ENCODE measurements at regions not wholly inside any gene's neighbourhood (a gene's known extent, or its start where the extent isn't known, plus 50 kb on each side); places are given as distances from the start of the nearest gene placed in this dataset.

DNA sequence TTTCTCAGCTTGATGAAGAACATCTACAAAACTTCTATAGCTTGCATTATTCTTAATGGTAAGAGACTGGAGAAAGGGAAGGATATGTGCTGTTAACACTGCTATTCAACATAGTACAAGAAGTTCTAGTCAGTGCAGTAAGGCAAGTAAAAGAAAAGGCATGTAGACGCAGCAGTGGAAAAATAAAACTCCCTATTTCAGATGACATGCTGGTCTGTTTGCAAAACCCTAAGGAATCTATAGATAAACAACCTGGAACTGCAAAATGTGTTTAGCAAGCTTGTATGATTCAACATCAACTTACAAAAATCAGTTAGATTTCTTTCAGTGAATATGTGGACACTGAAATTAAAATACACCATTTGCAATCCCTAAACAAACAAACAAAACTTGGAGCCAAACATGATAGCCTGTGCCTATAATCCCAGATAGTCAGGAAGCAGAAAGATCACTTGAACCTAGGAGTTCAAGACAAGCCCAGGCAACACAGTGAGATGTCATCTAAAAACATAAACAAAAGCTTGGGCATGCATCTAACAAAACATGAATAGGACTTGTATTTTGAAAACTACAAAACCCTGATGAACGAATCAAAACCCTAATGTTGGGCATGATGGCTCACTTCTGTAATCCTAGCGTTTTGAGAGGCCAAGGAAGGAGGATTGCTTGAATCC, 293.6 kb upstream of the RGS6 start:
- no peak for DNase-seq (ENCODE audit: low read depth)

DNA sequence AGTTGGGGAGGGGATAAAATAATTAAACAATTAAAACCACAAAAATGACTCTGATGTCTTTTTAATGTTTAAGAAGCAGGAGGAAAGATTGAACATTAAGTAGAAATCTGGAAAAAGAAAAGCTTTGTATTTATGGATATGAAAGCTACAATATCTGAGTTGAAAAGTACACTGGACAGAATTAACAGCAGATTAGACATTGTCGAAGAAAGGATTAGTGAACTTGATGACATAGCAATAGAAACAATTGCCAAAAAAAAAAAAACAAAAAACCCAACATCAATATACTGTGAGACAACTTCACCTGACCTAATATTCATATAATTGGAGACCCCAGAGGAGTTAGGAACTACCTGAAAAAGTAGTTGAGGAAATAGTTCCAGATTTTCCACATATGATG, 289.5 kb upstream of the RGS6 start:
- no peak for DNase-seq (ENCODE audit: low read depth)

DNA sequence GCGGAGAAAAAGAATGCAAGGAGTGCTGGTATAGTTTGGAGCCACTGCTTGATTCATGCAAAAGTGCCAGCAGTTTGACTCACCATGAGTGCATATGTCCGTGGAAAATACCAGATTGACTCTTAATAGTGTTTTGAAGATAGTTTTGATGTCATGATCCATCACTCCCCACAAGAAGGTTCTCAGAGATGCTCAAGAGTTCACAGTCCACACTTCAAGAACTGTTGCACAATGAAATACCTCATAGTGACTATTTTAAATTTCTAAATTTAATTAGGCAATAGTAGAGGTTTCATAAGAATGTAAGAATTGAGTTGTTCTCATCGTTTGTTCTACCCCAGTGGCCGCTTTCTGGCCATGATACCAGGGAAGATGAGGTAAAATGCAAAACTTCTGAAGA, 286.6 kb upstream of the RGS6 start:
- peak; percentile 36 for DNase-seq (ENCODE audit: low read depth)

DNA sequence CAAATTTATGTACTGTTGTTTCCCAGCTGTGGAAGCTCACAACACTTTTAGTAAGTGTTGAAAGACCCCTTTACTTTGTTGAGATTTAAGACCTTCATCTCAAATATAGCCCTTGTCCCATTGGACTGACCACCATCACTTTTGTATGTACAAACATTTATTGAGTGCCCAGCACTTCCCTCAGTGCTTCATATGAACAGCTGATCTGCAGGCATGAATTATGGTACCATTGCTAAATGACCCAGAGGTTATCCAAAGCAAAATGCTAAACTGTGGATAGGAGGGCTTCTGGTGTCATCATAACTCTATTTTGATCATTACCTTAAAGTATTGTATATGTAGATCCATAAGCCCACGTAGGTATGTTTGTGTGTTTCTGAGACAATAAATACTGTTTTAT, 285.7 kb upstream of the RGS6 start:
- no peak for DNase-seq (ENCODE audit: low read depth)

DNA sequence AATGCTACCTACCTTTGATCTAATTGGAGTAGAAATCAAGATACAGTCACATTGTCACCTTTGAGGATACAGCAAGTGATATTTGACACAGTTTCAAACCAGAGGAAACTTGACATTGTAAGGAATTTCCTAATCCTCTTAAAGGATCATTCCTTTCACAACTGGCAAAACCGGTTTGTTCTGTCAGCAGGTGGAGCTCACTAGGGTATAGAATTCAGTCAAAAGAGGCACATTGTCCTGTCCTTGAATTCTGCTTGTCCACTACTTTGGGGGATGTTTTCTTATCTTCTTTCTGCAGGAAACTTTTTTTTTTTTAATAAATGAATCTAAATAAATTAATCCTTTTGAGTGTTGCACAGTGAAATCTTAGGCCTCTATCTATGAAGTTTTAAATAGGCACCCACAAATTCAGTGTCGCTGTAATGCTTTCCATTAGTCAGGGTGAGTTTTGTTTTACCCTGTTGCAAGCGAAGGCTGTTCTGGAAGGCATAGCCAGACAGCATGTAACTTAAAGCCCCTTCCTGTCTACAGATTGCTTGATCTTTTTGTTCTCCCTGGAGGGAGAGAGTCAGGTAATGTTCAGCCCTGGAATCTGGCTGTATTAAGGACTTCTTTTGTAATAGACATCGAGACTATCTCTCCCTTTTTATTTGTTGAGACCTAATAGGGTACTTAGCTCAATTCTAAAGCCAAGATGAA, 285.0 kb upstream of the RGS6 start:
- no peak for DNase-seq (ENCODE audit: low read depth)

DNA sequence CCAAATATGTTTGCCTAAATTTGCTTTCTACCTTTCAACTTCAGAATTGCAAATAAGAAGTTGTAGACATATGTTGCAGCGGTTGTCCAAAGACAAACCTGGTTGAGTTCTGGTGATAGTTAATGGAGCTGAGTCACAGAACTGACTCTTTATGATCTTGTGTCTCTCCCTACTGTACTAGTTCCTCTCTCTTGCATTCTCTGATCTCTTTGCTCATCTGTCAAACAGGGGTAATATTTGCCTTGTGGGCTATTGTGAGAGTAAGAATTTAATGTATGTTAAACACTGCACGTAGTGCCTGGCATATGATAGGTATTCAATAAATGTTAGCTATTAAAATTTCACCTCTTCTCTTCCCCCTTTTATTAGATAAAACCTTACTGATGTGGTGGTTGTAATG, 283.5 kb upstream of the RGS6 start:
- DNase-seq (ENCODE audit: low read depth): no peak

DNA sequence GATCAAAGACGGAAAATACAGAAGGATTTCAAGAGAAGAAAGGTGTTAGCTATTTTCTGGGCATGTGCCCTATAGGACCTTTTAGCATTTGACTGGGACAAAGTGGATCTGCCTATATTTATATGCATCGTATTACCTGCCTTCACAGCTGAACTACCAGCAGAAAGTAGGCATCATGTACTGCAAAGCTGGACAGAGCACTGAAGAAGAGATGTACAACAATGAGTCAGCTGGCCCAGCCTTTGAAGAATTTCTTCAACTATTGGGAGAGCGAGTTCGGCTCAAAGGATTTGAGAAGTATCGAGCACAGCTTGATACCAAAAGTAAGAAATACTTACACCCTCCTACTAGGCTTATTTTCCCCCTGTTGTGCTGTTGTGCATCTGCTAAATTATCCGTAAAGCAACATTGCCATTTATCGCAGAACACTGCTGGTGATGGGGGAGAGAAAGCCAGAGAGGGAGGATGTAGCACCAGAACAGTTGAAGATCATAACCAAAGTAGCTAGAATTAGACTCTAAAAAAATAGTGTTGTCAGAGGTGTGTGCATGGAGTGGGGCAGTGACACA, 282.0 kb upstream of the RGS6 start:
- no peak for DNase-seq (ENCODE audit: low read depth)

DNA sequence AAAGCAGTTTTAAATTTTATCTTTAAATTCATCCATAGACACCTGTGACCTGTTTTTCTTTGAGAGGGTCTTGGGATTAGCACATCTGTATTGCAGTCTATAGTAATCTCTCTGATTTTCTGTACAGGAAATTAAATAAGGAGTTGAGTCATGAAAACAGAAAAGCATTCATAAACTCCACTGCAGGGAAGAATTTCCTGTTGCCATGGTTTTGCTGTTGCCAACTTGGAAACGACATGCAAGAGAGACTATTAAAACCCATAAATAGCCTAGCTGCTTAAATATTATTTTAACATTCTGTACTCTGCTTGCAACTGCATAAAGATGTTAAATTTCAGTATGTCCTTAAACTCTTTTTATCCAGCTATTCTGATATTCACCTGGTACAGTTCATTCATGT, 281.0 kb upstream of the RGS6 start:
- peak; percentile 56 for DNase-seq (ENCODE audit: low read depth)

DNA sequence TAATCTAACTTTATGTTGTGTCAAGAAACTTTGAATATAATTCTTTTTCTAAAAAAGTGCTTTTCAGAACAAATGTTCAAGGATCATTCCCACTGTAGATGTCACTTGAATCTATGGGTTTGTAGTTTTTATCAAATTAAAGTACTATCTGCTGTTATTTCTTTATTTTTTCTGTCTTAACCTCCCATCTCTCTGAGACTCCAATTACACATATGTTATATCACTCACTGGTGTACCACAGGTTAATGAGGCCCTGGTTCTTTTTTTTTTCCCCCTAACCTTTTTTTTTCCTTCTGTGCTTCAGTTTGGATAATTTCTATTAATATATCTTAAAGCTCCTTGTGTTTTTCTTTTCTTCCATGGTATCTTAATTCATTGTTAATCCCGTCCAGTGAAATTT, 279.9 kb upstream of the RGS6 start:
- no peak for DNase-seq (ENCODE audit: low read depth)

DNA sequence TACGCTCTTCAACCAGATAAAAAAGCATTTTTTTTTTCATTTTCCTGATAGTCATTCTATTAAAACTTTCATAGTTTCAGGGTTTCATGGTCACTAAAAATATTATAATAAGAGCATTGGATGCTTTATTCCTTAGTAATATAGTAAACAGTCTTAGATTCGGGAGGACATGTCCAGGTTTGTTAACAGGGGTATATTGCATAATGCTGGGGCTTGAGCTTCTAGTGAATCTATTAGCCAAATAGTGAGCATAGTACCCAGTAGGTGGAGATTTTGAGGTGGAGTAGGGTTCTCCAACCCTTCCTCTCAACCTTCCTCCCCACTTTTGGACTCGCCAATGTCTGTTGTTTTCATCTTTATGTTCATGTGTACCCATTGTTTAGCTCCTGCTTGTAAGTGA, 277.4 kb upstream of the RGS6 start:
- no peak for DNase-seq (ENCODE audit: low read depth)

DNA sequence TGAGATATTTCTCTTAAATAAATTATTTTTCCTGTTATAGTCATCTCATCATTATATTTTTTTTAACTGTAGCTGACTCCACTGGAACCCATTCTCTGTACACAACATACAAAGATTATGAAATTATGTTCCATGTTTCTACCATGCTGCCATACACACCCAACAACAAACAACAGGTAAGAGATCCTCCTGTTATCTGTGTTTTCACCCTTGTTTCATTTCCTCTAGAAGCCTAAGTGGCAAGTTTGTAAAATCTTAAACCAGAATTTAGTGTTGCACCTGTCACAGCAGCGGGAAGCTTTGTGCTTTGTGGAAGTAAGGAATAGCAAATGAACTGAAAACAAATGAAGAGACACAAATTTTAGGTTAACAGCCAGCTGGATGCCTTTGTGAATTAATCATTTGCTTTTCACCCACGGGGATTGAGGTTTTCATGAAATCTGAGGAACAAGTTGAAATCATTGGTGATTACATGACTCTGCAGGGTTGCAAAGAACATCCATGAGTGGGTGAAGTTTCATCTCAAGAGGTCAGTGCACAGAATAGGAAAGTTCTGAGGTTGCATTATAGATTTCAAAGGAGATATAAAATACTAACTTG, 273.9 kb upstream of the RGS6 start:
- no peak for DNase-seq (ENCODE audit: low read depth)

DNA sequence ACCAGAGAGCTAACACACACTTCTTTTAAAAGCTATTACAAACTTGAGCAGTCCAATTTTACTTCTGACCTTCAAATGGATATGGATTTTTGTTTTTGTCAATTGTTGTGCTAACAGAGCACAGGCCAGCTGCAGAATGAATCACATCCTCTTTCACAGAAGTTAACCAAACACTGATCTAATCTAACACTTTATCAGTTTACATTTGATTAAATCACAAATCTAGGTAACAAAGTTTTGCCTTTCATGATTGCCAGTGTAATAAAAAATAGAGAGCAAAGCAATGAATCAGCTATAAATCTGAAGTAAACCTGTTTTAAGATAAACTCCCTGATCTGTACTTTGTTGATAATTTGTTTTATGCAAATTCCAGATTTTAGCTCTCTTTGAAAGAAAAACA, 273.1 kb upstream of the RGS6 start:
- DNase-seq (ENCODE audit: low read depth): no peak

DNA sequence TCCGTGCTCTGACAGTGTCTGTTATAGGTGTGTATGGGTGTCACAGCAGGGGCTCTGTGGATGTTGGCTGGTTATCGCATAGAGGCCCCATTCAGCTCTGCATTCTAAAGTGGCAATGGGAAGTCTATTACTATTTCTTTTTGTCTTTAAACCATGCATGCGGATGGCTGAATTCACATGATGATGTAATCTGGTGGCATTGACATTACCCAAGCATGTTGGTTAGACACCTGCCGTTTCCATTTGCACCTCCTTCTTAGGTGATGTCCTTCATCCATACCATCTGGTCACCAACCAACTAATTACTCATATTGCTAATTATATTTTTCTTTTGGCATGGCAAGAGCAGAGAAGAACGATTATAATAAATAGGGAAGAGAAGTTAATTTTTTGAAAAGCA, 270.8 kb upstream of the RGS6 start:
- no peak for DNase-seq (ENCODE audit: low read depth)

DNA sequence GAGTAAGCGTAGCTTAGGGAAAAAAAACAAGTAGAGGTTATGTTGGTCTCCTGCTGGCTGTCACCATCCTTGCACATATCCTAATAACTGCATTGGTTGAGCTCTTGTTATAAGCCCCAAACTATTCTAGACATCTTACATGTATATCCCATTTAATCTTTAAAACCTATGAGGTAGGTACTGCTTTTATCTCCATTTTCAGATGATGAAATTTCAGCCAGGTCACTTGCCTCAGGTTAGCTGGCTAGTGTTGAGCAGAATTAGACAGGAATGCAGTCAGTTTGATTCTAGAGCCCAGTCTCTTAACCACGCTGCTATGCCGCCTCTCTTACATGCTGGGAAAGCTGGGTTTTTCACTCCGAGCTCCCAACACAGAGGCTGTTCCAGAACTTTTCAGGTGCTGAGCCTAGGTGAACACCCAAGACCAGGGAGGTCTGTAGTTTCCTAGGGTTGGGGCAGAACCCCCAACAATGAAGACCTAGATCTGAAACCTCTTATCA, 269.9 kb upstream of the RGS6 start:
- no peak for DNase-seq (ENCODE audit: low read depth)

DNA sequence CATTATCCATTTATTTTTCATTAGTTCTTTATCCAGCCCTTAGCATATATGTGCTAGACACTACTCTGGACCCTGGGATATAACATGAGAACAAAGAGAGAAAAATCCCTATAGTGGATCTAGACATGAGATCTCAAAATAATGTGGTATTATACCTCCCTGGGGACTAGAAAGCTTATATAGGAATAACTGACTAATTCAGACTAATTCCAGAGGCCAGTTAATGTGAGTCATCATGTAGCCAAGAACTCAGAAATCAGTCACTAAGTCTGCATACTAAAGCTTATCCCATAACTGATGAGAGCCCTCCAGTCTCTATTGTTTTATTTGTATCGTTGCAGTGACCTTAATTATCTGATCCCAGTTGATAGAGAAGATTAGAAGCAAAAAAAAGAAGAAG, 267.1 kb upstream of the RGS6 start:
- DNase-seq (ENCODE audit: low read depth): peak; percentile 77

DNA sequence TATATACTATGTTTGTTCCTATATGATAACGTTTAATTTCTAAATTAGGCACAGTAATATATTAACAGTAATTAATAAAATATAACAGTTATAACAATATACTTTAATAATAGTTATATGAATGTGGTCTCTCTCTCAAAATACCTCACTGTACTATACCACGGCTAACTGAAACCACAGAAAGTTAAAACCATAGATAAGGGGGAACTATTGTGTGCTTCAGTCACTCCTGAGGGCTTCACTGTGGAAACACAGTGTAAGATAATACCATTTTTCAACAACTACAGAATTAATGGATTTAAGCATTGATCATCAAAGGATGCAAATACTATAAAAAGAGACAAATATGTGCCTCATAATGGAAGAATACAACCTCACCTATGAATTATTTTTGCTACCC, 266.4 kb upstream of the RGS6 start:
- no peak for DNase-seq (ENCODE audit: low read depth)

DNA sequence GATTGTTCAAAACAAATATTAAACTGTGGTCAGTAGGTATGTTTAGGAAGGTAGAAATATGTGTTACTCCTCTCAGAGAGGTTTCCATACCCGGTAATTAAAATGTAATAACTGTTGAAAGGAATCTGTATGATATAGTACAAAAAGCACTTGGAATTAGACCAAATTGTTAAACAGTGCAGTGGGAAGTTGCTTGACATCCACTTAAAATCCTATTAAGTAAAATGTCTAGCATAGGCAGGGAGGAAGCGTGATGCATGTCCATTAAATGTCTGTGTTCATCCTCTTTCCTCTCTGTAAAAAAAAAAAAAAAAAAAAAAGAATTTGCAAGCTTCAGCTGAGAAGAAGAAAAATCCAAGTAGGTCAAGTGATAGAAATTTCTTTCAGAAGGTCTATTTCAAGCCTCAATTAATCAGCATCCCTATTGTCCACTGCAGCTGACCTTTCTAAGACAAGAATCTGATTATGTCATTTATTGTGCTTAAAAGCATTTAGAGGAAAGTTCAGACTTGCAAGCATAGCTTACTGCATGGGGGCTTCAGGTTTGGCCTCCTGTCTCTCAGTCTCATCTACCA, 265.6 kb upstream of the RGS6 start:
- no peak for DNase-seq (ENCODE audit: low read depth)

DNA sequence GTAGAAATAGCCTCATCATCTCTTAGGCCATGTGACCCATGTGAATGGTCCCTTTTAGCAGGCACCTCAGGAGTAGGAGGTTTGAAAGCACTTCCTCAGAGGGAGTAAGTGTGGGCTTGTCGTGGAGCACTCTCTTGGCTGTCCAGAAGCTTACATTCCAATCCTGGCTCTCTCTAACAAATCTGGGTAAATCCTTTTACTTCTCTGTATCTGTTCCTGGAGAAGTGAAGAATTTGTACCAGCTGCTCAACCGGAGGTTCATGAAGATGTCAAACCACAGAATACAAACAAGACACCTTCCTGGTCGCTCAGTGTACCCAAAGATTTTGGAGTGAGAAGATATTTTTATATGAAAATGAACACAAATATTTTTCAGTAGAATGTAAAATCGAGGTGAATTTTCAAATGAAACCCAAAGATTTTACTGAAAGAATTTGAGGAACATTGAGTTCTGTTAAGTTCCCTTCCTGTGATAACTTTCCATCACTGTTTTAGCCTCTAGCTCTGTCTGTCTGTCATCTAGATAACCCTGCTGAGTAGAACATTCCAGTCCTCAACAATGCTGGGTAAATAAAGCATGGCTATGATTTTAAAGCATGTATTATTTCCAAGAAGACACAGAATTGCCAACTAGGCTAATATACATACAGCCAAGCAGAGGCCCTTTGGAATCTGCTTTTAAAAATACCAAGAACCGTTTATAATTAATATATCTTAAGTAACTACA, 263.9 kb upstream of the RGS6 start:
- no peak for DNase-seq (ENCODE audit: low read depth)

DNA sequence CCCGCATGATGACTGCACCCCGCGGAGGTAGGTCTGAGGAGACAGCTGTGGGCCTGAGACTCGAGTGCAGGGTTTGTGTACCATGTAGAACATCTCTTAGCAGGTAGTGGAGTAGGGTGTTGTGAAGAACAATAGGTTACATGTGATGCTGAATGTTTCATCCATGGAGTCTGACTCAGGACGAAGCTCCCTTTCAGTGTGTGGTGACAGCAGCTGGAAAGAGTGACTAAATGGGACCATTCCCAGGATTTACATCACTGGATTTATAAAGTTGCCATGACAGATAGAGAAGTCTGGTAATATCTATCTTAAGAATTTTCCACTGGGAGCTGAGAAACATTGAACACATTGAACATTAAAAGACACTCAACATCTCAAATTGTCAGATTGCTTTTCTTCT, 259.6 kb upstream of the RGS6 start:
- no peak for DNase-seq (ENCODE audit: low read depth)

DNA sequence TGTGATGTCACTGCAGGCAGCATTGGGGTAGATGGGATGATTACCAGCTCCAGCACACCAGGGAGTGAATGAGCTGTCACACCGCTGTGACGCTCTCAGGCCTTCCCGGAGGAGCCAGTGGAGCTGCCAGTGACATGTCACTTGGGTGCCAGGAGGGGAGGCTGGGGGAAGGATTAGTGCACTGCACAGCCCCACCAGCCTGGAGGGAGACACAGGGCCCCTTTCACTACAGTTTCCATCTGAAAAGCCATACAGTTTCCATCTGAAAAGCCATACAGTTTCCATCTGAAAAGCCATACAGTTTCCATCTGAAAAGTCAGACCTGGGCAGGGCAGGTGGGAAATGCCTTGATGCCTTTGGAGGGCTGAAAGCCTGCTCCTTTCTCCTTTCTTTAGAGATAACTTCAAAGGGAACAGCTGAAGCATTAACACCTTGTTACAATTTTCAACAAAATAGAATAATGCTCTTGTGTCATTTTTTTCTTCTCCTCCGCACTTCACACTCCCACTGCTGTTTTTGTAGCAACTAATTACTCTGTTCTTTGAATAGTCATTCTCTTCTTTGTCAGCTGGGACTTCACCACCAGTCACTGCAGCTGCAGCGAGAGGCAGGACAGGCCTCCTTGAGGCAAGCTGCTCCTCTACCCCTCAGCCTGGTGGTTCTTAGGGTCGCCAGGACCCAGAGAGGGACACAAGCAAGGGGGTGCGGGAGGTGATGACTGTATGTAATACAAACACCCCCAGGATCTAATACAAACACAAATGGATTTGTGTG, 256.9 kb upstream of the RGS6 start:
- no peak for DNase-seq (ENCODE audit: low read depth)

DNA sequence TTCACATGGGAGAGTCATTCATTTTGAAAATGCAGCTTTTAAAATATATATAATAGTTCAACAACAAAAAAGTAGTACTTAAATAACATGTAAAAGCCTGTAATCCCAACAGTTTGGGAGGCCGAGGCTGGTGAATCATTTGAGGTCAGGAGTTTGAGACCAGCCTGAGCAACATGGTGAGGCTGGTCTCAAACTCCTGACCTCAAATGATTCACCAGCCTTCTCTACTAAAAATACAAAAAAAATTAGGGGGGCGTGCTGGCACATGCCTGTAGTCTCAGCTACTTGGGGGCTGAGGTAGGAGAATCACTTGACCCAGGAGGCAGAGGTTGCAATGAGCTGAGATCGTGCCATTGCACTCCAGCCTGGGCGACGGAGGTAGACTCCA, 256.3 kb upstream of the RGS6 start:
- no peak for DNase-seq (ENCODE audit: low read depth)
